ENCODE measurements at regions not wholly inside any gene's neighbourhood (a gene's known extent, or its start where the extent isn't known, plus 50 kb on each side); places are given as distances from the start of the nearest gene placed in this dataset.
A peak's percentile ranks its signal among the peaks of the same experiment; 100 is the strongest.

DNA sequence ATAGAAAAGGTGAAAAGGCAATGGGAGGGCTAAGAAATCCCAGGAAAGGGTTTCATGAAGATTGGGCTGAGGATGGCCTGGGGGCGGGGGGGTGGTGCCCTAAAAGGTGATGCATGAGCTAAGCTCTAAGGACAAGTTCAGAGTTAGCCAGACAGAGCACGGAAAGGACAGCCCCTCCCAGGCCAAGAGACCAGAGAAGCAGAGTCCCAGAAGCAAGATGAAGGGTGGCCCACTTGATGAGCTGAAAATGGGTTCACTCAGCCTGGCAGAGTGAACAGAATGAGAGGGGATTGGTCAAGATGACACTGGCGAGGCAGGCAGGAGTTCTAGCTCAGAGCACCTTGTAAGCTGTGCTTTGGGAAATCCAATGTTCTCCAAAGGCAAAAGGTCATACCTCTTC lies 89.4 kb upstream of the GPR26 start:
- intact Hi-C loops (cut with DNase I; ENCODE audit: low total_unique reads): no loop called here
- WGBS, 2 donors: 69 to 75% methylated on average over 3 of the region's 3 CpGs

GRCh38 chr10:123577921-123578461 lies 88.2 kb upstream of the GPR26 start:
- peak in 1 of 2 donors; percentile 69 for DNase-seq (ENCODE audit: low spot score in 2 of 2)
- TF ChIP-seq, protein P1, sequence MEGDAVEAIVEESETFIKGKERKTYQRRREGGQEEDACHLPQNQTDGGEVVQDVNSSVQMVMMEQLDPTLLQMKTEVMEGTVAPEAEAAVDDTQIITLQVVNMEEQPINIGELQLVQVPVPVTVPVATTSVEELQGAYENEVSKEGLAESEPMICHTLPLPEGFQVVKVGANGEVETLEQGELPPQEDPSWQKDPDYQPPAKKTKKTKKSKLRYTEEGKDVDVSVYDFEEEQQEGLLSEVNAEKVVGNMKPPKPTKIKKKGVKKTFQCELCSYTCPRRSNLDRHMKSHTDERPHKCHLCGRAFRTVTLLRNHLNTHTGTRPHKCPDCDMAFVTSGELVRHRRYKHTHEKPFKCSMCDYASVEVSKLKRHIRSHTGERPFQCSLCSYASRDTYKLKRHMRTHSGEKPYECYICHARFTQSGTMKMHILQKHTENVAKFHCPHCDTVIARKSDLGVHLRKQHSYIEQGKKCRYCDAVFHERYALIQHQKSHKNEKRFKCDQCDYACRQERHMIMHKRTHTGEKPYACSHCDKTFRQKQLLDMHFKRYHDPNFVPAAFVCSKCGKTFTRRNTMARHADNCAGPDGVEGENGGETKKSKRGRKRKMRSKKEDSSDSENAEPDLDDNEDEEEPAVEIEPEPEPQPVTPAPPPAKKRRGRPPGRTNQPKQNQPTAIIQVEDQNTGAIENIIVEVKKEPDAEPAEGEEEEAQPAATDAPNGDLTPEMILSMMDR (IDR thresholded peaks at IDR 0.05): no peak
- no peak for TF ChIP-seq POLR2A (IDR thresholded peaks at IDR 0.05)
- no peak overlapping the region for H3K4me3 ChIP-seq (ENCODE audit: low read depth, poor library complexity, severe bottlenecking)
- intact Hi-C loops (cut with DNase I; ENCODE audit: low total_unique reads): no loop called here
- 71 to 72% methylated on average over 4 of the region's 4 CpGs for WGBS, 2 donors

More for the DNA sequence above, 89.4 kb upstream of the GPR26 start:
- H3K4me3 ChIP-seq (ENCODE audit: low read depth, poor library complexity, severe bottlenecking): no peak overlapping the region
- TF ChIP-seq, protein P1 (IDR thresholded peaks at IDR 0.05): no peak
- TF ChIP-seq POLR2A (IDR thresholded peaks at IDR 0.05): no peak
- DNase-seq (ENCODE audit: low spot score in 2 of 2): peak in 1 of 2 donors; percentile 56

DNA sequence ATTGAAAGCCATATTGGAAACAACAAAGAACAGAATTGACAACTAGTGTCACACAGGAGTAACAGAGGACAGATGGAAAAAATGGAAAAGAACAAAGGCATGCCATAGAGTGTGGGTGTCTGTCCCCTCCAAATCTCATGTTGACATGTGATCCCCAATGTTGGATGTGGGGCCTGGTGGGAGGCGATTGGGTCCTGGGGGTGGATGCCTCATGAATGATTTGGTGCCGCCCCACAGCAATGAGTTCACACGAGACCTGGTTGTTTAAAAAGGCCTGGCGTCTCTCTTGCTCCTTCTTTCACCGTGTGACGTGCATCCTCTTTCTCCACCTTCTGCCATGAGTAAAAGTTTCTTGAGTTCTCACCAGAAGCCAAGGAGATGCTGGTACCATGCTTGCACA lies 87.4 kb upstream of the GPR26 start:
- WGBS, 2 donors: 92 to 95% methylated on average over 6 of the region's 6 CpGs
- no peak overlapping the region for H3K4me3 ChIP-seq (ENCODE audit: low read depth, poor library complexity, severe bottlenecking)
- intact Hi-C loops (cut with DNase I; ENCODE audit: low total_unique reads): no loop called here
- DNase-seq (ENCODE audit: low spot score in 2 of 2): peak in 1 of 2 donors; percentile 66
- no peak for TF ChIP-seq POLR2A (IDR thresholded peaks at IDR 0.05)
- TF ChIP-seq, protein P1 (IDR thresholded peaks at IDR 0.05): no peak

- peak in 1 of 2 donors; percentile 31 for DNase-seq (ENCODE audit: low spot score in 2 of 2)
- TF ChIP-seq, protein P1 (IDR thresholded peaks at IDR 0.05): no peak
- TF ChIP-seq POLR2A (IDR thresholded peaks at IDR 0.05): no peak
- intact Hi-C loops (cut with DNase I; ENCODE audit: low total_unique reads): loop anchor here (5.0 to 10.0 kb wide), 2 partner anchors 388 to 795 kb away; no protein-coding TSS in a partner anchor
Measured at GRCh38 chr10:123579675-123580074, 86.5 kb upstream of the GPR26 start.

GRCh38 chr10:123580426-123580825 lies 85.7 kb upstream of the GPR26 start:
- intact Hi-C loops (cut with DNase I; ENCODE audit: low total_unique reads): loop anchor here (5.0 to 10.0 kb wide), 2 partner anchors 387 to 794 kb away; no protein-coding TSS in a partner anchor
- DNase-seq (ENCODE audit: low spot score in 2 of 2): peak in 1 of 2 donors; percentile 81
- WGBS, 2 donors: 64 to 74% methylated on average over 4 of the region's 4 CpGs
- no peak overlapping the region for H3K4me3 ChIP-seq (ENCODE audit: low read depth, poor library complexity, severe bottlenecking)
- TF ChIP-seq, protein P1 (IDR thresholded peaks at IDR 0.05): no peak
- TF ChIP-seq POLR2A (IDR thresholded peaks at IDR 0.05): no peak

More at GRCh38 chr10:123579675-123580074, 86.5 kb upstream of the GPR26 start:
- 30 to 36% methylated on average over 5 of the region's 5 CpGs for WGBS, 2 donors
- no peak overlapping the region for H3K4me3 ChIP-seq (ENCODE audit: low read depth, poor library complexity, severe bottlenecking)

GRCh38 chr10:123581656-123582055 lies 84.5 kb upstream of the GPR26 start:
- no peak for DNase-seq (ENCODE audit: low spot score in 2 of 2)
- H3K4me3 ChIP-seq (ENCODE audit: low read depth, poor library complexity, severe bottlenecking): no peak overlapping the region
- intact Hi-C loops (cut with DNase I; ENCODE audit: low total_unique reads): loop anchor here (5.0 to 10.0 kb wide), 2 partner anchors 386 to 793 kb away; no protein-coding TSS in a partner anchor
- 33 to 39% methylated on average over 8 to 9 of the region's 9 CpGs for WGBS, 2 donors
- TF ChIP-seq POLR2A (IDR thresholded peaks at IDR 0.05): no peak
- TF ChIP-seq, protein P1 (IDR thresholded peaks at IDR 0.05): no peak

All from lower leg skin (tissue), 4 donors.